ENCODE measurements at regions not wholly inside any gene's neighbourhood (a gene's known extent, or its start where the extent isn't known, plus 50 kb on each side); places are given as distances from the start of the nearest gene placed in this dataset.

DNA sequence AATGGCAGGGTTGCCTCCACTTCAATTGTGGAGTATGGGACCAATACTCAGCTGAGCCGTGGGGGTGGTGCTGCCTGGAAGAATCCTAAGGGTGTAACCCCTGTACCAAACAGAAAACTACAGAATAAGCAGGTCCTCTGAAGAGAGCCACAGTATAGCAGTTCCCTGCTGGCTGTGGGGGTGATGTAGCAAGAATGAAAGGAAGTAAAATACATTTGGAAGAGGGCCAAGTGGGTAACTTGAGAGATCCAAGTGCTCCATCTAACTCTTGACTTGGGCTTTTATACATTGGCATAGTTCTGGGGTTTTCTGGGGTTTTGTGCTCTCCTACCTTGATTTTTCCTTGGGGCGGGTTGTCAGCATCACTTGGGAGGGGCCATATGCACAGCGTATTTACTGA is 341.4 kb downstream of the OTOL1 start:
- POLR2A ChIA-PET = no interaction called here
- H3K4me1 ChIP-seq (ENCODE audit: control insufficient read depth in 1 of 2, insufficient read depth in 2 of 2, low read depth in 1 of 2, low read length in 1 of 2) = no peaks in the 10 kb centered on the region
- no peak overlapping the region for H2AFZ ChIP-seq (ENCODE audit: low read depth)
- no peaks in the 10 kb centered on the region for H3K9me2 ChIP-seq
- no peak overlapping the region for H3K9ac ChIP-seq
- DNase-seq = no peak
- 45% methylated on average over 3 of the region's 3 CpGs for WGBS (ENCODE audit: low lambda C conversion rate)
- no peaks in the 10 kb centered on the region for H3K36me3 ChIP-seq (replicated peaks in 1 of 2; ENCODE audit: control insufficient read depth in 1 of 2, insufficient read depth in 2 of 2, low read length in 1 of 2)
- H3F3A ChIP-seq (replicated peaks; ENCODE audit: insufficient read depth) = no peaks in the 10 kb centered on the region
- H3K4me3 ChIP-seq (ENCODE audit: low read depth in 2 of 2, low read length in 1 of 2) = no peak overlapping the region
- H3K79me2 ChIP-seq (ENCODE audit: insufficient read depth) = no peaks in the 10 kb centered on the region
- no peaks in the 10 kb centered on the region for H3K9me3 ChIP-seq
- no peak overlapping the region for H3K27ac ChIP-seq (ENCODE audit: low read depth in 2 of 2, low read length in 1 of 2)
- no peaks in the 10 kb centered on the region for H4K20me1 ChIP-seq (ENCODE audit: insufficient read depth)
- no peaks in the 10 kb centered on the region for H3K27me3 ChIP-seq (ENCODE audit: insufficient read depth)
- CTCF ChIA-PET = interaction anchor here (1.1 kb wide), 1 partner anchor 14 kb away, joined by 3 read pairs; no protein-coding TSS in a partner anchor
- H3K4me2 ChIP-seq = no peak overlapping the region
- TF ChIP-seq FOXM1 (IDR thresholded peaks at IDR 0.05; ENCODE audit: low read depth) = no peak
- no peak for TF ChIP-seq TCF12 (IDR thresholded peaks at IDR 0.05)
- TF ChIP-seq TAF1 (IDR thresholded peaks at IDR 0.05; ENCODE audit: borderline replicate concordance, low read depth, low read length) = no peak
- TF ChIP-seq, protein P1, sequence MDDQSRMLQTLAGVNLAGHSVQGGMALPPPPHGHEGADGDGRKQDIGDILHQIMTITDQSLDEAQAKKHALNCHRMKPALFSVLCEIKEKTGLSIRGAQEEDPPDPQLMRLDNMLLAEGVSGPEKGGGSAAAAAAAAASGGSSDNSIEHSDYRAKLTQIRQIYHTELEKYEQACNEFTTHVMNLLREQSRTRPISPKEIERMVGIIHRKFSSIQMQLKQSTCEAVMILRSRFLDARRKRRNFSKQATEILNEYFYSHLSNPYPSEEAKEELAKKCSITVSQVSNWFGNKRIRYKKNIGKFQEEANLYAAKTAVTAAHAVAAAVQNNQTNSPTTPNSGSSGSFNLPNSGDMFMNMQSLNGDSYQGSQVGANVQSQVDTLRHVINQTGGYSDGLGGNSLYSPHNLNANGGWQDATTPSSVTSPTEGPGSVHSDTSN (IDR thresholded peaks at IDR 0.05) = no peak
- TF ChIP-seq GABPA (IDR thresholded peaks at IDR 0.05; ENCODE audit: low read depth) = no peak
- TF ChIP-seq, protein P2, sequence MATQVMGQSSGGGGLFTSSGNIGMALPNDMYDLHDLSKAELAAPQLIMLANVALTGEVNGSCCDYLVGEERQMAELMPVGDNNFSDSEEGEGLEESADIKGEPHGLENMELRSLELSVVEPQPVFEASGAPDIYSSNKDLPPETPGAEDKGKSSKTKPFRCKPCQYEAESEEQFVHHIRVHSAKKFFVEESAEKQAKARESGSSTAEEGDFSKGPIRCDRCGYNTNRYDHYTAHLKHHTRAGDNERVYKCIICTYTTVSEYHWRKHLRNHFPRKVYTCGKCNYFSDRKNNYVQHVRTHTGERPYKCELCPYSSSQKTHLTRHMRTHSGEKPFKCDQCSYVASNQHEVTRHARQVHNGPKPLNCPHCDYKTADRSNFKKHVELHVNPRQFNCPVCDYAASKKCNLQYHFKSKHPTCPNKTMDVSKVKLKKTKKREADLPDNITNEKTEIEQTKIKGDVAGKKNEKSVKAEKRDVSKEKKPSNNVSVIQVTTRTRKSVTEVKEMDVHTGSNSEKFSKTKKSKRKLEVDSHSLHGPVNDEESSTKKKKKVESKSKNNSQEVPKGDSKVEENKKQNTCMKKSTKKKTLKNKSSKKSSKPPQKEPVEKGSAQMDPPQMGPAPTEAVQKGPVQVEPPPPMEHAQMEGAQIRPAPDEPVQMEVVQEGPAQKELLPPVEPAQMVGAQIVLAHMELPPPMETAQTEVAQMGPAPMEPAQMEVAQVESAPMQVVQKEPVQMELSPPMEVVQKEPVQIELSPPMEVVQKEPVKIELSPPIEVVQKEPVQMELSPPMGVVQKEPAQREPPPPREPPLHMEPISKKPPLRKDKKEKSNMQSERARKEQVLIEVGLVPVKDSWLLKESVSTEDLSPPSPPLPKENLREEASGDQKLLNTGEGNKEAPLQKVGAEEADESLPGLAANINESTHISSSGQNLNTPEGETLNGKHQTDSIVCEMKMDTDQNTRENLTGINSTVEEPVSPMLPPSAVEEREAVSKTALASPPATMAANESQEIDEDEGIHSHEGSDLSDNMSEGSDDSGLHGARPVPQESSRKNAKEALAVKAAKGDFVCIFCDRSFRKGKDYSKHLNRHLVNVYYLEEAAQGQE (IDR thresholded peaks at IDR 0.05; ENCODE audit: low read depth, low read length) = no peak
- TF ChIP-seq GATA2 (CRISPR knock-in tag; IDR thresholded peaks at IDR 0.05) = no peak
- TF ChIP-seq, protein P3, sequence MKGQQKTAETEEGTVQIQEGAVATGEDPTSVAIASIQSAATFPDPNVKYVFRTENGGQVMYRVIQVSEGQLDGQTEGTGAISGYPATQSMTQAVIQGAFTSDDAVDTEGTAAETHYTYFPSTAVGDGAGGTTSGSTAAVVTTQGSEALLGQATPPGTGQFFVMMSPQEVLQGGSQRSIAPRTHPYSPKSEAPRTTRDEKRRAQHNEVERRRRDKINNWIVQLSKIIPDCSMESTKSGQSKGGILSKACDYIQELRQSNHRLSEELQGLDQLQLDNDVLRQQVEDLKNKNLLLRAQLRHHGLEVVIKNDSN (IDR thresholded peaks at IDR 0.05; ENCODE audit: borderline replicate concordance, low read depth) = no peak
- TF ChIP-seq, protein P4, sequence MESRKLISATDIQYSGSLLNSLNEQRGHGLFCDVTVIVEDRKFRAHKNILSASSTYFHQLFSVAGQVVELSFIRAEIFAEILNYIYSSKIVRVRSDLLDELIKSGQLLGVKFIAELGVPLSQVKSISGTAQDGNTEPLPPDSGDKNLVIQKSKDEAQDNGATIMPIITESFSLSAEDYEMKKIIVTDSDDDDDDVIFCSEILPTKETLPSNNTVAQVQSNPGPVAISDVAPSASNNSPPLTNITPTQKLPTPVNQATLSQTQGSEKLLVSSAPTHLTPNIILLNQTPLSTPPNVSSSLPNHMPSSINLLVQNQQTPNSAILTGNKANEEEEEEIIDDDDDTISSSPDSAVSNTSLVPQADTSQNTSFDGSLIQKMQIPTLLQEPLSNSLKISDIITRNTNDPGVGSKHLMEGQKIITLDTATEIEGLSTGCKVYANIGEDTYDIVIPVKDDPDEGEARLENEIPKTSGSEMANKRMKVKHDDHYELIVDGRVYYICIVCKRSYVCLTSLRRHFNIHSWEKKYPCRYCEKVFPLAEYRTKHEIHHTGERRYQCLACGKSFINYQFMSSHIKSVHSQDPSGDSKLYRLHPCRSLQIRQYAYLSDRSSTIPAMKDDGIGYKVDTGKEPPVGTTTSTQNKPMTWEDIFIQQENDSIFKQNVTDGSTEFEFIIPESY (IDR thresholded peaks at IDR 0.05; ENCODE audit: borderline replicate concordance, low read depth) = no peak
- no peak for TF ChIP-seq RAD21 (IDR thresholded peaks at IDR 0.05; ENCODE audit: low read length)
- TF ChIP-seq NRF1 (IDR thresholded peaks at IDR 0.05; ENCODE audit: low read depth, low read length) = no peak
- TF ChIP-seq MXI1 (IDR thresholded peaks at IDR 0.05; ENCODE audit: low read depth, low read length) = no peak
- TF ChIP-seq, protein P5, sequence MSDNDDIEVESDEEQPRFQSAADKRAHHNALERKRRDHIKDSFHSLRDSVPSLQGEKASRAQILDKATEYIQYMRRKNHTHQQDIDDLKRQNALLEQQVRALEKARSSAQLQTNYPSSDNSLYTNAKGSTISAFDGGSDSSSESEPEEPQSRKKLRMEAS (IDR thresholded peaks at IDR 0.05; ENCODE audit: low read depth) = no peak
- no peak for TF ChIP-seq JUND (IDR thresholded peaks at IDR 0.05)
- TF ChIP-seq RFX5 (IDR thresholded peaks at IDR 0.05; ENCODE audit: low read length) = no peak
